GM18499 (cell line): ENCODE measurements at regions not wholly inside any gene's neighbourhood (a gene's known extent, or its start where the extent isn't known, plus 50 kb on each side); places are given as distances from the start of the nearest gene placed in this dataset.

ENCODE experiments used
- ATAC-seq: cut with Tn5 transposase; IDR thresholded peaks from one replicate; pipeline ENCODE4 v1.9.1; 2021; ENCODE audit warnings: moderate number of reproducible peaks; ENCODE audit not compliant: insufficient read depth, unreplicated experiment

DNA sequence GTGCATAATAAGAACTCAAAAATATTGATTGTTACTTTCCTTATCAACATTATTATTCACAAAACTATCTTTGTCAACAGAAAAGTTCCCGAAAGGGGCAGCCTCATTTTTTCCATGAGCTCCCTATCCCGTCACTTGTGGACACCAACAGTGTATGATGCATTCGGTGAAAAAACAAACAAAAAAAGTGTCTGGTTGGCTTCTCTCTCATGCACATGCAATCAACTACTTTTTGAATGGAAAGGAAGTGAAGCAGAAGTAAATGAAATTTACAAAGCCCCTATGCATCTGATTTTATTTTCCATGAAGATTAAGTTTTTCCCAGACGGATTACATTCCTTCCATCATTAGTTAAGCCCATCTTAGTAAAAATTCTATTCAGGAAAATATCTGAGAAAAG is 526.9 kb downstream of the RFC3 start:
- no peak for ATAC-seq

DNA sequence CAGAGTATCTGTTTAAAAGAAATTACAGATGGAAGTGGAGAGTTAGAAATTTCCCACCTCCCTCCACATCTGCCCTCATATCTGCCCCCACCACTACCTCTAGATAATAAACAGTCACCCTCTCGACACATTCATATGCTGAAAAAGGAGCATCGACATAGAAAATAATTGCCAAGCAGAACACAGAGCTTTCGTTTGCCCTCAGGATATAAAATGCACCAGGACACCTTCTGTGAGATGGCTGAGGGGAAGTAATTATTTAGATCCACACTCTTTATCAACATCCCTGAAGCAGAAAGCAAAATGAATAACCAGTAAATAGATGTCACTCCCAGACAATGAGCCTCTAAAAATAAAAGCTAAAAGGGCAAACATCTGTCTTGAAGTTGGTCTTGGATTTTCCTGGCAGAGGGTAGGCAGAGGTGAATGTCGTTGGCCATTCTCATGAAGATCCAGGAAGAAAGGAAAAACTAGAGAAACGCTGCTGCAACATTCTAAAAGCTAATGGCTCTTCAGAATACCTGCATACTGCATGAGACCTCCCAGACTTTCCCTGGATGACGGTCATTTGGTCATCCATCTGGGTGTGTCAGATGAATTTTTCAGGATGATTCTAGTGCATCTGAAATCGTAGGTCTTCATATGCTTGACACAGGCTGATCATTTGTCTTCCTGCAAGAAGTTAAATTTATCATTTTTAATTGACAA is 527.5 kb downstream of the RFC3 start:
- ATAC-seq: no peak

DNA sequence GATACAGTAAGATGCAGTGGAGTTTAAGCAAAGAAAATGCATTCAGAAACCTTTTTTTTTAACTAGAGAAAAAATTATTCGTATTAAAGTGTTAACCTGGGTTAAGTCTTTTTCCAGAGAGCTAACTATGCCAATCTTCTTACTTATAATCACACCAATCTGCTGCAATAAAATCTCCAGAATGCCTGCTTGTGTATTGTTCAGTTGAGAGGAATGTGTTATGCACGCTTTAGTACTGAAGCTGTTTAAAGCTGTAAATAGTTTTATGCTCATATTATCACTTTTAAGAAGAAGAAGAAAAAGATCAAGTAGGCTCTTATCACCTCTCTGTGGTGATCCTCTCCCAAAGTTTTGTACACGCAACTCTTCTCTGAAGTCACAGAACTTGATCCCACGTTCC is 528.7 kb downstream of the RFC3 start:
- ATAC-seq: no peak

DNA sequence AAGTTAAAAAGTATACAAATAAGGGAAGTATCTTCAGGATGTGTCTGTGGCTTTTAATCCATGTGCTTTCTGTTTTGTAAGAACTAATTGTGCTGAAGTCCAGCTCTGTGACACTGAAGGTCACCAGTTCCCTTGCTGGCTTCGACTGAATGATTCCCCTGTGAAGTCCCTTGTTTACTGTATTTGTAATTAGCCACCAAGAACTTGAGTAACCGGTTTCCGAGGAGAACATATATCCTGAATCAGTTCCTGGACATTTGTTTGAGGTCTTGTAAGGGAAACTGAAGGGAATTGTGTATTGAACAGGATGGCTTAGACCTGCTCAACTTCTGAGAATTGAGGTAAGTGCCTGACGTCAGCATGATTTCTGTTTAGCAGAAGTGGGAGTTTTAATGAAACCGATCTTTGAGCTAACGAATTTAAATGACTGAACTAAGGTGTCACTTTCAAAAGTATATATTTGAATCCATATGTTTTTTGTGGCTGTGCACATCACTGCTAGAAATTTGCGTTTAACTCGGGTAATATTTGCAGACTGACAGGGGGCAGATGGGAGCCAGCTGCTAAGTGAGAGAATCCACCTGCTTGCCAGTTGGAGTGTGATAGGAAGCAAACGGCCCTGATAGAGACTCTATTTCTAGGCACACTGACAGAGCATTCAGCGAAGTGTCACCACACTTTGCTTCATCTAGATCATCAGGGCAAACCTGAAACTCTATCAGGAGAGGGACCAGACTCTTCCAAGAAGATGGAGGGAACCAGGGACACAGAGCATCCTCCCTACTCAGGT is 530.0 kb downstream of the RFC3 start:
- no peak for ATAC-seq

DNA sequence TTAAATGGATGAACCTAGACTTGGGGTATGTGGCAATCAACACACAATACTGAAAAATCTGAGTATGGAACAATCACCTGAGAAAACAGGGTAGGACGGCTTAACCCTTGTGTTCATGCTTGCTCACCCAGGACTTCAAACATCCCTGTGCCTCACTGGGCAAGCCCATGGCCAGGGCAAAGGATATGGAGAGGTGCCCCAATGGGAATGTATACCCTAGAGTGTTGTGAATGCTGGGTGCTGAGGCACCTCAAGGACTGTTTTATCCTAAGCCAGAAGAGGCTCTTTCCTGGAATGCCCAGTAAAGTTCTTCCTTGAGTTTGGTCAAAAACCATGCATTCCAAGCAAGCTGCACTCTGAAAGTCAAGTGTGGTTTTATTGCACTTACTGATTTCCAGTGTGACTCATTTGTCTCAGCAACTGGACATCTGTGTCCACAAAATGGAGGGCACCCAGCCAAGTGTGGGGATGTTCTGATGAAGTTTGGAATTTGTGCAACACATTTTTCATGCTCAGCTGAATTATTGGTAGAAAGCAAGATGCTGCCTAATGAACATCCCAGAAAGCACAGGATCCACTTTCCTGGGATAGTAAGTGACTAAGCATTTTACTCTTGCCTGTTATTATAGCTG is 531.3 kb downstream of the RFC3 start:
- no peak for ATAC-seq

DNA sequence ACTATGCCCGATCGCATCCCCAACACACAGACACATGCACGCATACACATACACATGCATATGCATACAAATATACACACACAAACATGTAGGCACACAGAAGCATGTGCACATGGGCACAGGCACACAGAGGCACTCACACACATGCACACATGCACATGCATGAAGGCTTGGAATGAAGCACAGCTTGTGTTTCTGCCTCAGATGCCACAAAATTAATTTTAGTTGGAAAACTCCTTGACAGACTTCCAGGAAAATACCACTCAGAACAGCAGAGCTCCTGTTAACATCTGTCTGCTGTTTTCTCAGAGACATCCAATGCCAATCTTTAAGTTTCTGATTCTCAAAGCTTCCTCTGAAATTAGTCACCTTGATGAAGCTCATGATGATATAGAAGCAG is 532.7 kb downstream of the RFC3 start:
- no peak for ATAC-seq

DNA sequence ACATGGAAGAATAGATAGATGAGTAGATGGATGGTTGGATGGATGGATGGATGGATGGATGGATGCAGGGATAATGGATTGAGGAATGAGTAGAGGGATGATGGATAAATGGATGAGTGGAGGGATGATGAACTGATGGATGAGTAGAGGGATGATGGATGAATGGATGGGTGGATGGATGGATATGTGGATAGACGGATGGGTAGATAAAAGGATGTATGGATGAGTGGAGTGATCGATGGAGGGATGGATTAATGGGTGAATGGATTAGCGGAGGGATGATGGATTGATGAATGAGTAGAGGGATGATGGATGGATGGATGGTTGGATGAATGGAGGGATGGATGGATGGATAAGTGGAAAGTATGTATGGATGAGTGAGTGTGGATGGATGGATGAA is 533.2 kb downstream of the RFC3 start:
- no peak for ATAC-seq

DNA sequence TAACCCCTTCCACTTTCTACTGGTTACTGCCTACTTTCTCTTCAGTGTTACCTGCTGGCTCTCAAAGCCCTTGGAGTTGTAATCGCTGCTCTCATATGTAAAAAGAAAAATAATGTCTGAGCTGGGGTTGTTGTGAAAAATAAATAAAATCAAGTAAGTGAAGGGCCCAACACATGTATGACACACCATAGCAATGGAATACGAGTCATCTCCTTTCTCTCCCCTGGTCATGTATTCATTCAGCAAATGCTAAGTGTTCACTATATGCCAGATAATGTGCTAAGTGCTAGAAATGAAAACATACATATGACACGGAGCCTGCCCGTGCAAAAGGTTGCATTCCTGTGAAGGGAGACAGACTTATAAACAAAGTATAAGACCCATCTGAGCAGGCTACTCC is 535.0 kb downstream of the RFC3 start:
- no peak for ATAC-seq

DNA sequence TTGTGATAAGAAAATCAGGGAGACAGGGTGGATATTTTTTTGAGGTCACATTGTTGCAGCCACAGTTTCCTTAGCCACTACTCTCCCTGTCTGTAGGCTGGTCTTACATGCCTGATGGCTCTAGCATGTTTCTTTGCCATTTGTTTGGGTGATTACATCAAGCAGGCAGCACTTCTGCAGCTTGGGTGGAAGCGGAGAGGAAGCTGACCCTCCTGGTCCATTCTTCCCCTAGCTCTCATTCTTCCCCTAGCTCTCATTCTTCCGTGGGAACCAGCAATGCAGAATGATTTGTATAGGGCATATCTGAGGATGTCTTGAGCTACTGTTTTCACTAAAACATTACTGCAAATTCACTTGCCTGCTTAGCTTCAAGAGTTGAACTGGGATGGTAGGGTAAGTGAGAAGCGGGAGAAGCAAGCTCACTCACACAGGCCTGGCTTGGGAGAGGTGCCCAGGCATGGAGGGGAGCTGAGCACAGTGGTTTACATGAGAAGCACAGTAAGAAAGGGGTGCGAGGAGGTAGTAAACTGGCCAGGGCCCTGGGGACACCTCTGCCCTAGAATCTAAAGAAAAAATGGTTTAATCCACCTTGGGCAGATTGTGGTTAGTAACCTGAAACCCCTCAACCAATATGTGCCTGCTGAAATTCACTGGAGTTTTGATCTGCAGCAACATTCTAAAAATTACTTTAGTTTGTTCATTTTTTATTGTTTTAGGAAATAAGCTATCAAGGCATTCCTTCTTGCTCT is 538.9 kb downstream of the RFC3 start:
- no peak for ATAC-seq

DNA sequence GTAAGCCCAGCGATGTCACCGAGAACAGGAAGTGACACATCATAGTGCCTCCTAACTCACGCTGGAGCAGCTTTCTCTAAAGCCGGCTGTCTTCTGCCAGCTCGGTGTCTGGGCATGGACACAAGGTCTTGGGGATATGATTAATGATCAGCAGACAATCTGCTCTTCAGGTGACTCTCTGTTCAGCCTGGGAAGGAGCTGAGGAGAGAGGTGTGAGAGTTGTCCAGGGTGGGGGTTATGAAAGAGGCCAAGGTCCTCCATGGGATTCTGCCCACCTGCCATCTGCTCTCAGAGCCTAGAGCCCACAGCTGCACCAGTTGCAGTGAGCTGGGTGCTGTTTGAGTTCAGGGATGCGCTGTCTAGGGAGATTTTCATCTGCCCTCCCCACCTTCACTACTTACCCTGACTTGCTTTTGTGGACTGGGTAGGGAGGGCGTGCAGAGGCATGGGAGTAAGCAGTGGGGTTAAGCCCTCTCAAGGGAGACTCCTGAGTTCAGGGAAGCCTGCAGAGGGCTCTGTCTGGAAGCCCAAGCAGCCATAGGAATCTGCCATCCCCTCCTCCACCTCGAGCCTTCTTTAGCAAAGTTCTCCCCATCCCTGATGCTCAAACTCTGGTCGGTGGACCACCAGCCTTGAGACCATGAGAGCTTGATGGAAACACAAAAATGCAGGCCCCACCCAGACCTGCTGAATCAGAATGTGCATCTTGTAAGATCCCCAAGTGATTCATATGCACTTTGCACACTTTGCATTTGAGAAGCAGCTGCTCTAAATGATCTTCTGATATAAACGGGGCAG is 539.7 kb downstream of the RFC3 start:
- no peak for ATAC-seq

DNA sequence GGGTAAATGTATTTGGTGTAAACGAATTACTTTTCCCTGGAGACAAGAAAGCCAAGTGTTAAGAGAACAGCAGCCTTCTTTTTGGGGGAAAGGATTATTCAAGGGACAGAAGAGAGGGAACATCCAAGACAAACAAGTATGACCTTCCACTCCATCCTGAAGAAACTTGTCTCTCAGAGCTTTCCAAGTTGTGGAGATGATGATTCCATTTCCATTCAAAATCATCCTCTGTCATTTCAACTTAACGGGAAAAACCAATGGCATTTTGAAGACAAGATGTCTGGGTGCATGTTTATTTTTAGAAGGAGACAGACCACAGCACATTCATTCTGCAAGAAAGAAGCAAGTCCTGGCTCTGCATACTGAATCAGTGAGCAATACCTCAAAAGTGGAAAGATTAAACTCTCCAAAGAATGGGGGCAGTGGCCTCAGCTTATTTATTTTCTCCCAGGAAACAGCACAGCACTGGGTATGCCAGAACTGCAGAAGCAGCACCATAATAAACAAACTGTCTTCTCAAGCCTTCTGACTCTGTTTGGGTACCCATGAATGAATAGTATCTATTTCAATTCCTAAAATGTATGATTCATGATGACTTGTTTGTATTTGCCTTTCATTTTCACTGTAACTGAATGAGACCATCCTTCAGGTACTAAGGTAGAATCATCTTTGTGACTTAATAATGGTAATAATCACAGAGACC is 541.0 kb downstream of the RFC3 start:
- no peak for ATAC-seq

DNA sequence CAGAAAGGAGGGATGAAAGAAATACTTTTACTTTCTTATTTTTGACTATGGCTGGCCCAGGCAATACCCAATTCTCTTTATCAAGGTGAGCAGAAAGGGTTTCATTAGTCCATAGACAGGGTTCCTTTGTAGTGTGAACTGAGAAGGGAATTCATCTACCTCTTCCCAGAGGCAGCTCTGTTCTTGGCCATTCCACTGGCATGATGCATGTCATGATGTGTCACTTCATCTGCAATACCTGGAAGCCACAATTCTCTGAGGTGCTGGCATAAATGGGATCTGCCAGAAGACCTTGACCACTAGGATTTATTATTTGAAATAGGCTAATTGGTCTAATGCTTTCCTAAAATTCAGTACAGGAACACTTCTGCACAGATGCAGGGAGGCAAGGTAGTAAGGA is 542.8 kb downstream of the RFC3 start:
- no peak for ATAC-seq

DNA sequence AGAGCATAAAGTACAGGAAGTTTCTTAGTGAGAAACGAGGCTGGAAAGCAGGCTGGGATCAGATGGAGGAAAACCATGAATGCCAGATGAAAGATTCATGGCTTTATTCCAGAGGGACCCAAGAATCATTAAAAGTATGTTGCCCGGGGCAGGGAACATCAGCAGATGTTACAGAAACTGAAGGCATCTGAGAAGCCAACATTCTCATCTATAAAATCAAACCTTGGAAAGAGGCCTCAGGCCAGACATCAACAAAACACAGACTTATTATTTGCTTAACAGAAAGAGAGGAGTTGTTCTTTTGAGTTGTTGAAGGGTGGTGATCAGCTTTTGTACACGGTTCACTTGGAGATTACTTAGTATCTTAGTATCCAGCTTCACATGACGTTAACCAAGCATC is 543.6 kb downstream of the RFC3 start:
- ATAC-seq: no peak

DNA sequence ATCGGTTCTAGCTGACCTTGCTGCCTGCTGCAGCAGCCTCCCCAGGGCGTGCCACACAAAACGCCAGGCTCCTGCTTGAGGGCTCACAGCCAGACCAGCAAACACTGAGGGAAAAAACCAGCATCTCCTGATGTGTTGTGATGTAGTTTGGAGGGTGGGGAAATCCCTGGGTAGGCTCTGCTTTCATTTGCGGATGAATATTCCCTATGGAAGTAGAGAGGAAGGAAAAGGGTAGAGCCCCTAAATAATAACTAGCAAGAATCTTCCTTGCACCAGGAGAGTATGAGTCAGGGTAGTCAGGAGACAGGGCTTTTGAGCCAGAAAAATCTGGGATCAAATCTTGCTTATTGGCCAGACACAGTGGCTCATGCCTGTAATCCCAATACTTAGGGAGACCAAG is 545.3 kb downstream of the RFC3 start:
- ATAC-seq: no peak

DNA sequence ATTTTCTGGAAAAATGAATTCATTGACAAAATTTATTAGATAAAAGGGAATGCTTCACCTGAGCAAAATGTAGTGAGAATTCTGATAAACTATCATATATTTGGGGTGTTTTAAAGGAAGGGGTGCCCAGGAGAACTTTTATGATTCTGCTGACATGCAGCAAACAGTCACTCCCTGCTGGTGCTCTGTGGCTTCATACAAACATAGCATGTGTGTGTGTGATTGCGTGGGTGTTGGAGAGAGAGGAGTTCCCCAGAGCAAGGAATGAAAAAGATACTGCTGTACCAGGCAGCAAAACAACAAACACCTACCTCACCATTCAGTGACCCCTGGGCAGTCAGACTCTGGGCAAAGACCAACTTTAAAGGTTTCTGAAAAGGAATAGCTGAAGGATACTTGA is 546.7 kb downstream of the RFC3 start:
- no peak for ATAC-seq

DNA sequence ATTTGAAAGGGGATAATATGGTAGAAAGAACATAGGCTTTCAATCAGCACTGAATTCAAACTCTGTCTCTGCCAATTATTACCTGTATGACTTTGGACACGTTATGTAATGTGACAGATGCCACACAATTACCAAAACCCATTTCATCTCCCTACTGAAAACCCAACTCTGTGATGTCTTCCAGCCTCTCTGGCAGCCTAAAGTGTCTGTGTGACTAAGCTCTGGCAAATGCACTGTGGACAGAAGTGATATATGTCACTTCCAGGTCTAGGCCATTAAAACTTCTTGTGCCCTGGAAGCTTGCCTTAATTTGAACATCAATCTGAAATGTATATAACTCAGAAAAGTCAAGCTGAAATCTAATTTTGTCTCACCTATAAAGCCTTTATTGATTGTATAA is 552.0 kb downstream of the RFC3 start:
- no peak for ATAC-seq

DNA sequence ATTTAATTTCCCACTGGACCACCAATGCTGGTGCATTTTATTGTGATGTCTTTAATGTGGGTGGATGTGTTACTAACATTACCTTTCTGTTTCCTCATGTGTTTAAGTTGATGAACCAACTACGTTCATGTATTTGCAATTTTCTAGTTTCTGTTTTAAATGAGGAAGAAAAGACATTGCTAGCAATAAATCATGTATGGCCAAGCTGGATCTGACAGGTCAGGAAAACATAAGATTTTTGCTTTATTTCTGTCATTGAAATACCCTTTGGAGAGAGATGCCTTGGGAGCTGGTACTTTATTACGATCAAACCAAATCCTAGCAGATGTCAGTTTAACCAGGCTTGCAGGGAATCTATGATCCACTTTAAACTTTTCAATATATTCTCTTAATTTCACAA is 553.2 kb downstream of the RFC3 start:
- no peak for ATAC-seq

DNA sequence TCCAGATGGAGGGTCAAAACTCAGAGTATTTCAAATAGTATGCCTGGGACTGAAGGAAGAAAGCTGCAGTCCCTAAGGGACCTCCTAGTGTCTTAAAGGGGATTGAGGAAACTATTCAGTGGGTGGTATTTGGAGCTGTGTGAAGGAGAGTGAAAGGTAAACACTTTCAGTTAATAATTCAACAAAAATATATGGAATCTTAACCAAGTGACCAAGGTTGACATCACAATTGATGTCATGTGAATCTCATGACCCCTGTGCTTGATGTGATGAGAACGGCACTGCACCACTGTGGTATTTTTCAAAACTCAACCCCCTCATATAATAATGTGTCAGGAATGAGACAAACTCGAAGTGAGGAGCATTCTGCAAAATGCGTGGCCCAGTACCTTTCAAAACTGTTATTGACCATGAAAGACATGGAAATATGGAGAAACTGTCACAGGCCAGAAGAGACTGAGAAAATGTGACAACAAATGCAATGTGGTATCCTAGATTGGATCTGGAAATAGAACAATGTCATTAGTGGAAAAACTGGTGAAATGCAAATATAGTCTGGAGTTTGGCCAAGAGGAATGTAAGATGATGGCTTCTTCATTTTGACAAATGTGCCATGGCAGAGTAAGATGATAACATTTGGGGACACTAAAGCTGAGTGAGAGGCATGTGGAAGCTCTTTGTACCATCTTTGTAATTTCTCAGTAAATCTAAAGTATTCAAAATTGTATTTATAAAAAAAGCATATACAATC is 553.9 kb downstream of the RFC3 start:
- no peak for ATAC-seq

DNA sequence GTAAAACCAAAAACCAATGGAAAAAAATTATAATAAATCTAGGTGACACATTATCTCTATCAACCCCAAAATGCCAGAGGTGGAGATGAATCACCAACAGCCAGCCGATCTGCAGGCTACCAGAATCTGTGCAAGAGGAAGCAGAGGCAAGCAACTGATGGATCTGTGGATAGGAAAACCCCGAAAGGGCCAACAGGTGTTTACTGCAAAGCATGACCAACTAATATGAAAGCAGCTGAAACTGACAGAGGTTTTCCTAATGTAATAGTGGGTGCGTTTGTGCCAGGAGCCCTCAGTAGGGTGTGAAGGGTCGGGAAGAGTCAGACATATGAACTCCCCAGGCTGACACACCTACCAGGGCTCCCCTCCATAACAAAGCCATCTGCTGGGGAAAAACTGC is 554.6 kb downstream of the RFC3 start:
- no peak for ATAC-seq
